ENCODE measurements at regions not wholly inside any gene's neighbourhood (a gene's known extent, or its start where the extent isn't known, plus 50 kb on each side); places are given as distances from the start of the nearest gene placed in this dataset.

DNA sequence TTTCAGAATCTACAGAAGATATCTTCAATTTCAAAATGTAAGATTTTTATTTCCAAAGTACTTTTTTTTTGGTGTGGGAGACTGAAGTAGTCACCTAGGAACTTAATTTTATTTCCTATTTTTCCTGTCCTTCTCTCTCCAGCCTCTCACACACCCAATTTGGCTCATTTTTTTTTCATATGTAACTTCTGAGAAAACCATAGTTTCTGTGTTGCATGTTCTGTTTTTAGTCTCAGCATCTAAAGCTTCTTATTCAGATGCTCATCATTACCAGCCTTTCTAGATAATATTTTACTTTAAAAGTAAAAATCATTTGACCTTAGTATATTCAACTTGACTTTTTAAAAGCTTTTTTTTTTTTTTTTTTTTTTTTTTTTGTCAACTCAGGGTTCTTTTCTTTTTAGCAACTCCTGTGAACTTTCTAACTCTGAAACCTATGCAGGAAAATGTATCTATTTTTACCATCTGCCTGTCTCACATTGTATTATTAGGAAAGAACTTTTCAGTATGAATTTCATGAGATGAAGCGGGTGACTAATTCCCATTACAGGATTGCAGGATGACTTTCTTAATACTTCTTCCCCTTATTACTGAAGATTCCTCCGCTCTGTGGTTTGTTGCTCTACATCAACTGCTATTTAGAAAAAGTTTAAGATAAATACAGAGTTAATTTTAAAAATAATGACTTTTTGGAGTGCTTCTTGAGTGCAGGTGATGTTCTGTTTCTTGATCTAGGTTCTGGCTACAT is 73.6 kb upstream of the LSM8 start:
- CTCF ChIA-PET: no interaction called here
- Histone ChIP-seq H3K4me1 (peaks cover 4% of the 10 kb centered on the region; the same call in 2 of the 3 replicates), H3K27ac (no peak overlapping the region), H3K9me3 (no peaks in the 10 kb centered on the region), H3K4me3 (no peak overlapping the region), H3K4me2 (no peak overlapping the region)
- DNase-seq (ENCODE audit: low read depth in 1 of 2, low spot score in 1 of 2) (no peak), FAIRE-seq (no peak), ATAC-seq (no peak)
- TF ChIP-seq GATA3 (IDR thresholded peaks at IDR 0.05; ENCODE audit: borderline replicate concordance): no peak
- no peak for TF ChIP-seq ZC3H11A (IDR thresholded peaks at IDR 0.05)
- TF ChIP-seq CBX2 (IDR thresholded peaks at IDR 0.05; ENCODE audit: borderline replicate concordance, low read depth): no peak
- TF ChIP-seq CHD2 (IDR thresholded peaks at IDR 0.05; ENCODE audit: low read length, partially characterized antibody): no peak
- TF ChIP-seq, protein P1, sequence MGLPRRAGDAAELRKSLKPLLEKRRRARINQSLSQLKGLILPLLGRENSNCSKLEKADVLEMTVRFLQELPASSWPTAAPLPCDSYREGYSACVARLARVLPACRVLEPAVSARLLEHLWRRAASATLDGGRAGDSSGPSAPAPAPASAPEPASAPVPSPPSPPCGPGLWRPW (IDR thresholded peaks at IDR 0.05): no peak
- no peak for TF ChIP-seq TP53 (CRISPR knock-in tag; IDR thresholded peaks at IDR 0.05)
- TF ChIP-seq EHMT2 (IDR thresholded peaks at IDR 0.05; ENCODE audit: low read depth): no peak
- TF ChIP-seq MYC (IDR thresholded peaks at IDR 0.05; ENCODE audit: borderline replicate concordance, low read length): no peak
- no peak for TF ChIP-seq CHD4 (IDR thresholded peaks at IDR 0.05; ENCODE audit: borderline replicate concordance)
- TF ChIP-seq FOSL2 (IDR thresholded peaks at IDR 0.05): no peak
- no peak for TF ChIP-seq FOSL2 (CRISPR knock-in tag; IDR thresholded peaks at IDR 0.05)
- TF ChIP-seq NPAS2 (CRISPR knock-in tag; IDR thresholded peaks at IDR 0.05; ENCODE audit: borderline replicate concordance): no peak
- no peak for TF ChIP-seq HDAC2 (IDR thresholded peaks at IDR 0.05)
- TF ChIP-seq, protein P2, sequence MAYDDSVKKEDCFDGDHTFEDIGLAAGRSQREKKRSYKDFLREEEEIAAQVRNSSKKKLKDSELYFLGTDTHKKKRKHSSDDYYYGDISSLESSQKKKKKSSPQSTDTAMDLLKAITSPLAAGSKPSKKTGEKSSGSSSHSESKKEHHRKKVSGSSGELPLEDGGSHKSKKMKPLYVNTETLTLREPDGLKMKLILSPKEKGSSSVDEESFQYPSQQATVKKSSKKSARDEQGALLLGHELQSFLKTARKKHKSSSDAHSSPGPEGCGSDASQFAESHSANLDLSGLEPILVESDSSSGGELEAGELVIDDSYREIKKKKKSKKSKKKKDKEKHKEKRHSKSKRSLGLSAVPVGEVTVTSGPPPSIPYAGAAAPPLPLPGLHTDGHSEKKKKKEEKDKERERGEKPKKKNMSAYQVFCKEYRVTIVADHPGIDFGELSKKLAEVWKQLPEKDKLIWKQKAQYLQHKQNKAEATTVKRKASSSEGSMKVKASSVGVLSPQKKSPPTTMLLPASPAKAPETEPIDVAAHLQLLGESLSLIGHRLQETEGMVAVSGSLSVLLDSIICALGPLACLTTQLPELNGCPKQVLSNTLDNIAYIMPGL (CRISPR knock-in tag; IDR thresholded peaks at IDR 0.05; ENCODE audit: borderline replicate concordance): no peak
- WGBS (ENCODE audit: missing lambda C conversion rate): 91% methylated on average over 2 of the region's 2 CpGs
- POLR2A ChIA-PET: no interaction called here

DNA sequence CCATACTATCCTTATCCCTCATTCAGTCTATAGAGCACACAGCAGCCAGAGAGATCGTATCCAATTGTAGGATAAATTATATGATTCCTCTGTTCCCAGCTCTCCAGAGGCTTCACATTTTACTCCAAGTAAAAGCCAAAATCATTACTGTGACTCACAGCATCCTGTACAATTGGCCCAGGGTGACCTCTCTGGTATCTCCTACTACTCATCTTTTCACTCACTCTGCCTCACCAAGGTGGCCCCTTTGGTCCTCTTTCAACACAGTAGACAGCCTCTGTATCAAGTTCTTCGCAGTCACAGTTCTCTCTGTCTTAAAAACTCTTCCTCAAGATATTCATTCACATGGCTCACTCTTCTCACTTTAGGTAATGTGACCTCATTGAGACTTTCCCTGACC is 72.6 kb upstream of the LSM8 start:
- ChIA-PET POLR2A (no interaction called here), CTCF (no interaction called here)
- TF ChIP-seq MAZ (IDR thresholded peaks at IDR 0.05; ENCODE audit: borderline replicate concordance, low read depth, low read length) (no peak), KDM1A (IDR thresholded peaks at IDR 0.05; ENCODE audit: low read depth) (no peak), ESRRA (IDR thresholded peaks at IDR 0.05; ENCODE audit: borderline replicate concordance, low read length) (no peak)
- Histone ChIP-seq H3K4me3 (no peak overlapping the region), H3K4me2 (no peak overlapping the region), H3K4me1 (peaks cover 4% of the 10 kb centered on the region; the same call in 2 of the 3 replicates), H3K27ac (no peak overlapping the region), H3K9me3 (no peaks in the 10 kb centered on the region)
- DNase-seq (ENCODE audit: low read depth in 1 of 2, low spot score in 1 of 2) (no peak), FAIRE-seq (no peak), ATAC-seq (no peak)
- WGBS (ENCODE audit: missing lambda C conversion rate): 8% methylated on average over 2 of the region's 2 CpGs

DNA sequence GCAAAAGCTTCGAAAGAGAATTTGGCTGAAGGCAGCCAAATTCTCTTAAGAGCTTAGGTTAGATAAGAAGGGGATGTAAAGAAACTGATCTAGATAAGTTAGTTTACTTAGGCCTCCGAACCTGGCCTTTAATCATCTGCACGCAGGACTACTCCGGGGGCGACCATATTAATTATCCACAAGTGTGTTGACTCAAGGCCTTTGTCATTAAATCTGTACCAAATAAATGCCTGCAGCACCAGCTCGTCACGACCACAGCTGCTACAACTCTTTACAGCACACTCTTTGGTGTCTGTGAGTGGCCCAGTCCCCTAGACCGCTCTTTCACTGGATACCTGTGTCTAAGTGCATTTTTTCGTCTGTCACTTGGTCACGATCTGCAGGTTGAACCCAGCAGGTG is 69.8 kb upstream of the LSM8 start:
- H3K27ac ChIP-seq: no peak overlapping the region
- TF ChIP-seq ZSCAN20 (CRISPR knock-in tag; IDR thresholded peaks at IDR 0.05) (no peak), MAZ (IDR thresholded peaks at IDR 0.05; ENCODE audit: borderline replicate concordance, low read depth, low read length) (no peak), ZC3H11A (IDR thresholded peaks at IDR 0.05) (no peak), RCOR1 (IDR thresholded peaks at IDR 0.05; ENCODE audit: low read depth, low read length) (no peak), MAFK (IDR thresholded peaks at IDR 0.05; ENCODE audit: partially characterized antibody) (no peak)
- TF ChIP-seq, protein P3, sequence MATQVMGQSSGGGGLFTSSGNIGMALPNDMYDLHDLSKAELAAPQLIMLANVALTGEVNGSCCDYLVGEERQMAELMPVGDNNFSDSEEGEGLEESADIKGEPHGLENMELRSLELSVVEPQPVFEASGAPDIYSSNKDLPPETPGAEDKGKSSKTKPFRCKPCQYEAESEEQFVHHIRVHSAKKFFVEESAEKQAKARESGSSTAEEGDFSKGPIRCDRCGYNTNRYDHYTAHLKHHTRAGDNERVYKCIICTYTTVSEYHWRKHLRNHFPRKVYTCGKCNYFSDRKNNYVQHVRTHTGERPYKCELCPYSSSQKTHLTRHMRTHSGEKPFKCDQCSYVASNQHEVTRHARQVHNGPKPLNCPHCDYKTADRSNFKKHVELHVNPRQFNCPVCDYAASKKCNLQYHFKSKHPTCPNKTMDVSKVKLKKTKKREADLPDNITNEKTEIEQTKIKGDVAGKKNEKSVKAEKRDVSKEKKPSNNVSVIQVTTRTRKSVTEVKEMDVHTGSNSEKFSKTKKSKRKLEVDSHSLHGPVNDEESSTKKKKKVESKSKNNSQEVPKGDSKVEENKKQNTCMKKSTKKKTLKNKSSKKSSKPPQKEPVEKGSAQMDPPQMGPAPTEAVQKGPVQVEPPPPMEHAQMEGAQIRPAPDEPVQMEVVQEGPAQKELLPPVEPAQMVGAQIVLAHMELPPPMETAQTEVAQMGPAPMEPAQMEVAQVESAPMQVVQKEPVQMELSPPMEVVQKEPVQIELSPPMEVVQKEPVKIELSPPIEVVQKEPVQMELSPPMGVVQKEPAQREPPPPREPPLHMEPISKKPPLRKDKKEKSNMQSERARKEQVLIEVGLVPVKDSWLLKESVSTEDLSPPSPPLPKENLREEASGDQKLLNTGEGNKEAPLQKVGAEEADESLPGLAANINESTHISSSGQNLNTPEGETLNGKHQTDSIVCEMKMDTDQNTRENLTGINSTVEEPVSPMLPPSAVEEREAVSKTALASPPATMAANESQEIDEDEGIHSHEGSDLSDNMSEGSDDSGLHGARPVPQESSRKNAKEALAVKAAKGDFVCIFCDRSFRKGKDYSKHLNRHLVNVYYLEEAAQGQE (IDR thresholded peaks at IDR 0.05): no peak
- ATAC-seq (no peak), DNase-seq (ENCODE audit: low read depth in 1 of 2, low spot score in 1 of 2) (no peak), FAIRE-seq (no peak)
- H3K4me1 ChIP-seq: peaks cover 3% of the 10 kb centered on the region; the same call in 2 of the 3 replicates
- ChIA-PET POLR2A (no interaction called here), CTCF (no interaction called here)
- H3K4me3 ChIP-seq: no peak overlapping the region
- H3K4me2 ChIP-seq: no peak overlapping the region
- WGBS (ENCODE audit: missing lambda C conversion rate): 39% methylated on average over 10 of the region's 10 CpGs
- no peaks in the 10 kb centered on the region; the same call in 2 of the 3 replicates for H3K9me3 ChIP-seq

All from A549 (cell line).